ENCODE measurements at regions not wholly inside any gene's neighbourhood (a gene's known extent, or its start where the extent isn't known, plus 50 kb on each side); places are given as distances from the start of the nearest gene placed in this dataset.
"Not testable (repeated sequence)": the region's sequence is repeated elsewhere in the genome, so short reads cannot be mapped to it uniquely, and the experiment has no call there.

DNA sequence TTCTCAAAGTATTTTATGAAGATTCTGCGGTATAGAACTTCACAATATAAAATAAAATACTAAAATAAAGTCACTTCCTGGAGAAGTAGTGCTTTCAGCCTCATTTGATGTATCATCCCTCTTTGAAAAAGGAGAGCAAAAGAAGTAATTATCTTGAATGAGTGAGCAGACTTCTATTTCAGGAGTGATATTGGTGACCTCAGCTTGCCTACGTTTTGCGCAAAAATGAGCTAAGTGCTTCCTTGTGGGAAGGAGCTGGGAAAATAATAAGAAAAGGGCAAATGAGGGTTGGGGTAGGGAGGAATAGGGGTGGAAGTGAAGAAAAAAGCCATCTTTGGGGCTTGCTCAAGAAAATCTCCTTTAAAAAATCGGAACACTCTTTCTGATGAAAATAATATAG is 1773.6 kb downstream of the OLFM4 start:
- no peaks in the 10 kb centered on the region for H3K4me1 ChIP-seq
- no peaks in the 10 kb centered on the region for H3K27me3 ChIP-seq
- DNase-seq: no peak
- H3K36me3 ChIP-seq: no peaks in the 10 kb centered on the region
- no peaks in the 10 kb centered on the region for H3K9me3 ChIP-seq
- no peak for TF ChIP-seq CTCF (IDR thresholded peaks at IDR 0.05; ENCODE audit: low read depth, low read length)
- no peak overlapping the region for H3K4me3 ChIP-seq (ENCODE audit: low read depth, low read length)

GRCh38 chr13:54805743-54806142 is 1777.1 kb downstream of the OLFM4 start:
- Histone ChIP-seq H3K36me3 (no peaks in the 10 kb centered on the region), H3K4me1 (no peaks in the 10 kb centered on the region), H3K9me3 (no peaks in the 10 kb centered on the region), H3K27me3 (no peaks in the 10 kb centered on the region), H3K4me3 (ENCODE audit: low read depth, low read length) (no peak overlapping the region)
- no peak for TF ChIP-seq CTCF (IDR thresholded peaks at IDR 0.05; ENCODE audit: low read depth, low read length)
- no peak for DNase-seq

- not testable (repeated sequence) for DNase-seq; H3K9me3 ChIP-seq; H3K27me3 ChIP-seq; H3K4me1 ChIP-seq; H3K4me3 ChIP-seq (ENCODE audit: low read depth, low read length); H3K36me3 ChIP-seq
Observed at GRCh38 chr13:54821938-54822470, 1793.4 kb downstream of the OLFM4 start.

DNA sequence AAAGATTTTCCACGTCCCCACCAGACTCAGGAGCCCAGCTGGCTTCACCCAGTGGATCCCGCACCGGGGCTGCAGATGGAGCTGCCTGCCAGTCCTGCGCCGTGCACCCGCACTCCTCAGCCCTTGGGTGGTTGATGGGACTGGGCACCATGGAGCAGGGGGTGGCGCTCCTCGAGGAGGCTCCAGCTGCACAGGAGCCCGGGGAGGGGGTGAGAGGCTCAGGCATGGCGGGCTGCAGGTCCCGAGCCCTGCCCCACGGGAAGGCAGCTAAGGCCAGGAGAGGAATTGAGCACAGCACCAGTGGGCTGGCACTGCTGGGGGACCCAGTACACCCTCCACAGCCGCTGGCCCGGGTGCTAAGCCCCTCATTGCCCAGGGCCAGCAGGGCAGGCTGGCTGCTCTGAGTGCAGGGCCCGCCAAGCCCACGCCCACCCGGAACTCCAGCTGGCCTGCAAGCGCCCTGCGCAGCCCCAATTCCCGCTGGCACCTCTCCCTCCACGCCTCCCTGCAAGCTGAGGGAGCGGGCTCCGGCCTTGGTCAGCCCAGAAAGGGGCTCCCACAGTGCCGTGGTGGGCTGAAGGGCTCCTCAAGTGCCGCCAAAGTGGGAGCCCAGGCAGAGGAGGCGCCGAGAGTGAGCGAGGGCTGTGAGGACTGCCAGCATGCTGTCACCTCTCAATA is 1800.9 kb downstream of the OLFM4 start:
- H3K27me3 ChIP-seq; H3K9me3 ChIP-seq; H3K4me3 ChIP-seq (ENCODE audit: low read depth, low read length); H3K36me3 ChIP-seq; DNase-seq; H3K4me1 ChIP-seq: not testable (repeated sequence)

DNA sequence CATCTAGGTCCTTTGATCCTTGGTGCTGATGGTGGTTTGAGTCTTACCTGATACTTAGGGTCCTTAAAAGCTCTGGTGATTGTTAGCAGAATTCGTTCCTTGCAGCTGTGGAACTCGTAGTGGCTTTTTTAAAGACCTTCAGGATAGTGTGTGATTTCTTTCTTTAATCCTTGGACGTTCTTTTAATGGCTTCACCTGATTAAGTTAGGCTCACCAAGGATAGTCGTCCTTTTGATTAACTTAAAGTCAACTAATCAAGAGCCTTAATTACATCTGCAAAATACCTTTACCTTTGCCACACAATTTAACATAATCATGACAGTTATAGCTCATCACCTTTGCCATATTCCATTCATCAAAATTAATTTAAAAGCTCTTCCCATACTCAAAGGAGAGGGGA is 1807.7 kb downstream of the OLFM4 start:
- H3K4me1 ChIP-seq: no peaks in the 10 kb centered on the region
- TF ChIP-seq CTCF (IDR thresholded peaks at IDR 0.05; ENCODE audit: low read depth, low read length): no peak
- DNase-seq: no peak
- H3K4me3 ChIP-seq (ENCODE audit: low read depth, low read length): no peak overlapping the region
- H3K9me3 ChIP-seq: no peaks in the 10 kb centered on the region
- H3K36me3 ChIP-seq: no peaks in the 10 kb centered on the region
- no peaks in the 10 kb centered on the region for H3K27me3 ChIP-seq

DNA sequence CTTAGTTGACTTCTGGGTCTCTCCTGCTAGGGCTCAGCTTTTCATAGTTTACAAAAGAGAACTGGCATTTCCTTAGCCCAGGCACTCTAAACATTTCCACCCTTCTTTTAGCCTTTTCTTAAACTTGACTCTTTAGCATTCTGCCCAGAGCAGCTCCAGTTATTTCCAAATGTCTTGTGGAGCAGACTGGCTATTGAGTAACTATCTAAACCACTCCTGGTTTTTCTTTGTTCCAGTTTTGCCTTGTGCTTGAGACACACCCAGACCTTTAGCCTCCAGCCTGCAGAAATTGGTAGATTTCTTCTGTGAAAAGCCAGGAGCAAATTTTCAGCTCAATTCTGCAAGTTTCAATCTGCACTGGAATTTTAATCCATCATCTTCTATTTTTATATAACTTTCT is 1813.1 kb downstream of the OLFM4 start:
- Histone ChIP-seq H3K4me1 (no peaks in the 10 kb centered on the region), H3K27me3 (no peaks in the 10 kb centered on the region), H3K36me3 (no peaks in the 10 kb centered on the region), H3K4me3 (ENCODE audit: low read depth, low read length) (no peak overlapping the region), H3K9me3 (no peaks in the 10 kb centered on the region)
- no peak for DNase-seq
- TF ChIP-seq CTCF (IDR thresholded peaks at IDR 0.05; ENCODE audit: low read depth, low read length): no peak

GRCh38 chr13:54845351-54845965 is 1816.8 kb downstream of the OLFM4 start:
- H3K9me3 ChIP-seq: no peaks in the 10 kb centered on the region
- no peaks in the 10 kb centered on the region for H3K27me3 ChIP-seq
- no peak for DNase-seq
- H3K4me3 ChIP-seq (ENCODE audit: low read depth, low read length): no peak overlapping the region
- TF ChIP-seq CTCF (IDR thresholded peaks at IDR 0.05; ENCODE audit: low read depth, low read length): no peak
- no peaks in the 10 kb centered on the region for H3K36me3 ChIP-seq
- H3K4me1 ChIP-seq: no peaks in the 10 kb centered on the region
